ENCODE measurements at regions not wholly inside any gene's neighbourhood (a gene's known extent, or its start where the extent isn't known, plus 50 kb on each side); places are given as distances from the start of the nearest gene placed in this dataset.

- Histone ChIP-seq H3K27me3 (no peaks in the 10 kb centered on the region), H3K4me1 (no peaks in the 10 kb centered on the region), H3K36me3 (no peaks in the 10 kb centered on the region), H3K4me3 (no peak overlapping the region), H3K27ac (no peak overlapping the region), H3K9me3 (no peaks in the 10 kb centered on the region)
- WGBS, 2 donors (ENCODE audit: low coverage in 1 of 2) = 88 to 93% methylated on average over 1 of the region's 1 CpG
- no peak for TF ChIP-seq POLR2A (IDR thresholded peaks at IDR 0.05)
- TF ChIP-seq POLR2AphosphoS5 (IDR thresholded peaks at IDR 0.05) = no peak
- TF ChIP-seq EP300 (IDR thresholded peaks at IDR 0.05) = no peak
- no peak for TF ChIP-seq CTCF (IDR thresholded peaks at IDR 0.05)
- ATAC-seq = no peak
Measured at GRCh38 chr2:150554046-150554445, 66.6 kb upstream of the RND3 start.

GRCh38 chr2:150552041-150552820 is 64.8 kb upstream of the RND3 start:
- TF ChIP-seq POLR2AphosphoS5 (IDR thresholded peaks at IDR 0.05) (no peak), EP300 (IDR thresholded peaks at IDR 0.05) (no peak), POLR2A (IDR thresholded peaks at IDR 0.05) (no peak), CTCF (IDR thresholded peaks at IDR 0.05) (no peak)
- 83 to 92% methylated on average over 4 of the region's 5 CpGs for WGBS, 2 donors (ENCODE audit: low coverage in 1 of 2)
- no peak for ATAC-seq
- Histone ChIP-seq H3K27me3 (no peaks in the 10 kb centered on the region), H3K27ac (no peak overlapping the region), H3K4me1 (no peaks in the 10 kb centered on the region), H3K36me3 (no peaks in the 10 kb centered on the region), H3K9me3 (no peaks in the 10 kb centered on the region), H3K4me3 (no peak overlapping the region)

- WGBS, 2 donors (ENCODE audit: low coverage in 1 of 2) = 70 to 80% methylated on average over 2 of the region's 2 CpGs
- no peak overlapping the region for H3K27ac ChIP-seq
- H3K27me3 ChIP-seq = no peaks in the 10 kb centered on the region
- H3K4me1 ChIP-seq = no peaks in the 10 kb centered on the region
- ATAC-seq = no peak
- no peaks in the 10 kb centered on the region for H3K36me3 ChIP-seq
- H3K9me3 ChIP-seq = no peaks in the 10 kb centered on the region
- no peak for TF ChIP-seq EP300 (IDR thresholded peaks at IDR 0.05)
- H3K4me3 ChIP-seq = no peak overlapping the region
Measured at GRCh38 chr2:150549381-150549780, 61.9 kb upstream of the RND3 start.

GRCh38 chr2:150548527-150548926 is 61.1 kb upstream of the RND3 start:
- TF ChIP-seq POLR2AphosphoS5 (IDR thresholded peaks at IDR 0.05) = no peak
- TF ChIP-seq CTCF (IDR thresholded peaks at IDR 0.05) = no peak
- TF ChIP-seq POLR2A (IDR thresholded peaks at IDR 0.05) = no peak
- no peak for TF ChIP-seq EP300 (IDR thresholded peaks at IDR 0.05)
- no peak overlapping the region for H3K4me3 ChIP-seq
- no peak overlapping the region for H3K27ac ChIP-seq
- H3K4me1 ChIP-seq = no peaks in the 10 kb centered on the region
- 75 to 80% methylated on average over 1 to 2 of the region's 2 CpGs for WGBS, 2 donors (ENCODE audit: low coverage in 1 of 2)
- no peaks in the 10 kb centered on the region for H3K36me3 ChIP-seq
- H3K9me3 ChIP-seq = no peaks in the 10 kb centered on the region
- no peaks in the 10 kb centered on the region for H3K27me3 ChIP-seq
- no peak for ATAC-seq

- Histone ChIP-seq H3K27me3 (no peaks in the 10 kb centered on the region), H3K9me3 (no peaks in the 10 kb centered on the region), H3K4me1 (no peaks in the 10 kb centered on the region), H3K27ac (no peak overlapping the region), H3K36me3 (no peaks in the 10 kb centered on the region), H3K4me3 (no peak overlapping the region)
- 48 to 50% methylated on average over 4 of the region's 4 CpGs for WGBS, 2 donors (ENCODE audit: low coverage in 1 of 2)
- no peak for TF ChIP-seq CTCF (IDR thresholded peaks at IDR 0.05)
- no peak for TF ChIP-seq POLR2A (IDR thresholded peaks at IDR 0.05)
- no peak for TF ChIP-seq EP300 (IDR thresholded peaks at IDR 0.05)
- TF ChIP-seq POLR2AphosphoS5 (IDR thresholded peaks at IDR 0.05) = no peak
- ATAC-seq = no peak
Measured at GRCh38 chr2:150545916-150546315, 58.4 kb upstream of the RND3 start.

Data from gastroesophageal sphincter (tissue), 4 donors.